Transverse colon (tissue), 4 donors: ENCODE measurements at regions not wholly inside any gene's neighbourhood (a gene's known extent, or its start where the extent isn't known, plus 50 kb on each side); places are given as distances from the start of the nearest gene placed in this dataset.

Experiments
- DNase-seq: peaks from one replicate; pipeline ENCODE4 v3.0.0-alpha.2; 2019
- H3K27ac ChIP-seq, 4 donors: fragments of 200-600 bp; sonication (generic); 2 replicates each; pipeline ENCODE4 v1.5.1; 2016 to 2018; ENCODE audit warnings: inconsistent platforms in 4 of 4
- H3K27me3 ChIP-seq: fragments of 200-600 bp; sonication (generic); 2 replicates; pipeline ENCODE4 v1.5.1; 2017; ENCODE audit warnings: inconsistent platforms
- H3K36me3 ChIP-seq, 4 donors: fragments of 200-600 bp; sonication (generic); 2 replicates each; pipeline ENCODE4 v1.5.1; 2017 to 2019; ENCODE audit warnings: inconsistent platforms in 4 of 4
- H3K4me1 ChIP-seq, 4 donors: fragments of 200-600 bp; sonication (generic); 2 replicates each; pipeline ENCODE4 v1.5.1; 2017 to 2020; ENCODE audit warnings: inconsistent platforms in 4 of 4
- H3K4me3 ChIP-seq, 4 donors: fragments of 200-600 bp; sonication (generic); 1 replicate in 1 of 4; 2 replicates in 3 of 4; pipeline versions ENCODE4 v1.5.1 to v1.6.1; 2017 to 2019; ENCODE audit warnings: inconsistent platforms in 4 of 4
- H3K9me3 ChIP-seq, 2 donors: fragments of 200-600 bp; sonication (generic); 2 replicates each; pipeline ENCODE4 v1.5.1; 2017 to 2019; ENCODE audit warnings: inconsistent platforms in 2 of 2
- CTCF ChIP-seq, 5 experiments: fragments of 200-600 bp in 3 of 5; fragments of 450-650 bp in 2 of 5; sonication (generic) in 3 of 5; IDR thresholded peaks; 1 replicate in 2 of 5; 2 replicates in 3 of 5; pipeline ENCODE4 v1.5.1; 2016 to 2017; ENCODE audit warnings: antibody characterized with exemption in 5 of 5, inconsistent platforms in 3 of 5, mild to moderate bottlenecking in 2 of 5, moderate library complexity in 1 of 5
- EP300 ChIP-seq: sonication (generic); formaldehyde crosslinking; IDR thresholded peaks from one replicate; pipeline ENCODE4 v1.6.1; 2017; ENCODE audit warnings: antibody characterized with exemption, low read depth
- POLR2A ChIP-seq: fragments of 450-650 bp; IDR thresholded peaks from one replicate; pipeline ENCODE4 v1.6.1; 2016; ENCODE audit warnings: antibody characterized with exemption, mild to moderate bottlenecking, moderate library complexity
- POLR2AphosphoS5 ChIP-seq, 3 donors: sonication (generic); formaldehyde crosslinking; IDR thresholded peaks; one replicate each; pipeline ENCODE4 v1.6.1; 2016; ENCODE audit warnings: antibody characterized with exemption in 3 of 3
- WGBS, 2 donors: methylation state at CpG; one replicate each; pipeline ENCODE4 v1.1.5; 2018; ENCODE audit warnings: low coverage in 1 of 2; 5-methylcytosine and 5-hydroxymethylcytosine counted together
- in situ Hi-C, 4 donors: fragments of 200-750 bp; cut with MboI; loops; one replicate each; pipeline versions ENCODE4 v1.15.0 to v1.15.1; 2017; ENCODE audit warnings: low sequenced_read_pairs in 3 of 4, low pct_ligation_motif_present in 1 of 4, low pct_unique_long_range_greater_than_20kb in 1 of 4
- intact Hi-C: fragments of 100-400 bp; cut with DNase I; formaldehyde crosslinking; loops from one replicate; pipeline ENCODE4 v1.15.1; 2023; ENCODE audit warnings: low total_unique reads

GRCh38 chr2:156818221-156818620 lies 382.0 kb downstream of the GPD2 start:
- in situ Hi-C loops = no loop called here
- Histone ChIP-seq H3K9me3 (no peaks in the 10 kb centered on the region), H3K36me3 (no peaks in the 10 kb centered on the region), H3K4me3 (no peak overlapping the region), H3K27me3 (no peaks in the 10 kb centered on the region), H3K27ac (no peak overlapping the region), H3K4me1 (no peaks in the 10 kb centered on the region)
- TF ChIP-seq CTCF (IDR thresholded peaks at IDR 0.05) (no peak), POLR2AphosphoS5 (IDR thresholded peaks at IDR 0.05) (no peak), EP300 (no peak), POLR2A (no peak)
- intact Hi-C loops = no loop called here
- no peak for DNase-seq
- WGBS, 2 donors = 87 to 100% methylated on average over 2 to 6 of the region's 6 CpGs

GRCh38 chr2:156818944-156819343 lies 382.8 kb downstream of the GPD2 start:
- no peak overlapping the region for H3K4me3 ChIP-seq
- in situ Hi-C loops (no loop called here), intact Hi-C loops (no loop called here)
- H3K9me3 ChIP-seq = no peaks in the 10 kb centered on the region
- DNase-seq = no peak
- H3K36me3 ChIP-seq = no peaks in the 10 kb centered on the region
- H3K4me1 ChIP-seq = no peaks in the 10 kb centered on the region
- H3K27ac ChIP-seq = no peak overlapping the region
- TF ChIP-seq POLR2A (no peak), EP300 (no peak), POLR2AphosphoS5 (IDR thresholded peaks at IDR 0.05) (no peak), CTCF (IDR thresholded peaks at IDR 0.05) (no peak)
- H3K27me3 ChIP-seq = no peaks in the 10 kb centered on the region
- 29 to 33% methylated on average over 3 of the region's 3 CpGs for WGBS, 2 donors

- H3K4me3 ChIP-seq = no peak overlapping the region
- H3K27me3 ChIP-seq = no peaks in the 10 kb centered on the region
- WGBS, 2 donors = 69 to 73% methylated on average over 2 of the region's 2 CpGs
- H3K36me3 ChIP-seq = no peaks in the 10 kb centered on the region
- H3K27ac ChIP-seq = peak overlapping the region in 2 of 4 donors; percentile 5 to 10
- intact Hi-C loops = no loop called here
- in situ Hi-C loops = no loop called here
- peaks cover 0 to 5% of the 10 kb centered on the region in 2 donors for H3K9me3 ChIP-seq
- TF ChIP-seq POLR2AphosphoS5 (IDR thresholded peaks at IDR 0.05) (peak in 2 of 3 donors; percentile 17 to 32), CTCF (IDR thresholded peaks at IDR 0.05) (no peak), EP300 (no peak)
- no peak for DNase-seq
- no peaks in the 10 kb centered on the region for H3K4me1 ChIP-seq
Observed at GRCh38 chr2:156826341-156826933, 390.3 kb downstream of the GPD2 start.

- peaks cover 0 to 1% of the 10 kb centered on the region in 2 donors for H3K9me3 ChIP-seq
- no peak for DNase-seq
- WGBS, 2 donors = 95 to 100% methylated on average over 1 of the region's 1 CpG
- no peak overlapping the region for H3K4me3 ChIP-seq
- H3K4me1 ChIP-seq = no peaks in the 10 kb centered on the region
- no peaks in the 10 kb centered on the region for H3K36me3 ChIP-seq
- in situ Hi-C loops = no loop called here
- no peak for TF ChIP-seq CTCF (IDR thresholded peaks at IDR 0.05)
- TF ChIP-seq POLR2AphosphoS5 (IDR thresholded peaks at IDR 0.05) = no peak
- no peak for TF ChIP-seq EP300
- intact Hi-C loops = no loop called here
- no peak overlapping the region for H3K27ac ChIP-seq
- no peaks in the 10 kb centered on the region for H3K27me3 ChIP-seq
Observed at GRCh38 chr2:156834431-156834830, 398.3 kb downstream of the GPD2 start.
